ENCODE measurements at regions not wholly inside any gene's neighbourhood (a gene's known extent, or its start where the extent isn't known, plus 50 kb on each side); places are given as distances from the start of the nearest gene placed in this dataset.

DNA sequence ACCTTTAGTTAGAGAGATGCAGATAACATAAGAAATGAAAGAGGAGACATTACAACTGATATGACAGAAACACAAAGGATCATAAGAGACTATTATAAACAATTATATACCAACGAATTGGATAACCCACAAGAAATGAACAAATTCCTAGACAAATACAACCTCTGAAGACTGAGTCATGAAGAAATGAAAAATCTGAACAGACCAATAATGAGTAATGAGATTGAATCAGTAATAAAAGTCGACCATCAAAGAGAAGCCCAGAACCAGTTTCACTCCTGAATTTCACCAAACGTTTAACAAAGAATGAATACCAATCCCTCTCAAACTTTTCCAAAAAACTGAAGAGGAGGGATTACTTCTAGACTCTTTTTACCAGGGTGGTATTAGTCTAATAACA is 50.5 kb upstream of the PCAT7 start:
- no peak for DNase-seq (ENCODE audit: low read depth)
- TF ChIP-seq, protein P1, sequence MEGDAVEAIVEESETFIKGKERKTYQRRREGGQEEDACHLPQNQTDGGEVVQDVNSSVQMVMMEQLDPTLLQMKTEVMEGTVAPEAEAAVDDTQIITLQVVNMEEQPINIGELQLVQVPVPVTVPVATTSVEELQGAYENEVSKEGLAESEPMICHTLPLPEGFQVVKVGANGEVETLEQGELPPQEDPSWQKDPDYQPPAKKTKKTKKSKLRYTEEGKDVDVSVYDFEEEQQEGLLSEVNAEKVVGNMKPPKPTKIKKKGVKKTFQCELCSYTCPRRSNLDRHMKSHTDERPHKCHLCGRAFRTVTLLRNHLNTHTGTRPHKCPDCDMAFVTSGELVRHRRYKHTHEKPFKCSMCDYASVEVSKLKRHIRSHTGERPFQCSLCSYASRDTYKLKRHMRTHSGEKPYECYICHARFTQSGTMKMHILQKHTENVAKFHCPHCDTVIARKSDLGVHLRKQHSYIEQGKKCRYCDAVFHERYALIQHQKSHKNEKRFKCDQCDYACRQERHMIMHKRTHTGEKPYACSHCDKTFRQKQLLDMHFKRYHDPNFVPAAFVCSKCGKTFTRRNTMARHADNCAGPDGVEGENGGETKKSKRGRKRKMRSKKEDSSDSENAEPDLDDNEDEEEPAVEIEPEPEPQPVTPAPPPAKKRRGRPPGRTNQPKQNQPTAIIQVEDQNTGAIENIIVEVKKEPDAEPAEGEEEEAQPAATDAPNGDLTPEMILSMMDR (IDR thresholded peaks at IDR 0.05; ENCODE audit: insufficient read depth, low read depth, low read length), result no peak
- no peak overlapping the region for H3K4me3 ChIP-seq (ENCODE audit: low read depth, low read length)

Data from fibroblast of villous mesenchyme (primary cell).